ENCODE measurements at regions not wholly inside any gene's neighbourhood (a gene's known extent, or its start where the extent isn't known, plus 50 kb on each side); places are given as distances from the start of the nearest gene placed in this dataset.

- Histone ChIP-seq H3K36me3 (ENCODE audit: insufficient read depth, low read length) (no peaks in the 10 kb centered on the region), H3K27me3 (ENCODE audit: insufficient read depth, low read length) (no peaks in the 10 kb centered on the region), H3K9me2 (ENCODE audit: low read depth, low read length) (no peaks in the 10 kb centered on the region), H3K4me1 (ENCODE audit: insufficient read depth, low read length, severe bottlenecking) (peaks cover 20% of the 10 kb centered on the region), H3K4me3 (ENCODE audit: low read depth, low read length, poor library complexity, severe bottlenecking) (no peak overlapping the region), H3K4me2 (ENCODE audit: low read length) (no peak overlapping the region), H4K20me1 (ENCODE audit: insufficient read depth, low read length) (no peaks in the 10 kb centered on the region), H3K27ac (ENCODE audit: low read depth, low read length, poor library complexity, severe bottlenecking) (no peak overlapping the region), H3K79me2 (ENCODE audit: insufficient read depth, low read length) (no peaks in the 10 kb centered on the region), H3K9ac (ENCODE audit: low read length) (no peak overlapping the region), H2AFZ (ENCODE audit: low read length) (no peak overlapping the region), H3F3A (ENCODE audit: insufficient read depth, low read length) (no peaks in the 10 kb centered on the region), H3K9me3 (ENCODE audit: low read length) (no peaks in the 10 kb centered on the region)
- TF ChIP-seq EZH2 (IDR thresholded peaks at IDR 0.05; ENCODE audit: borderline replicate concordance, low read length) (no peak), CTCF (IDR thresholded peaks at IDR 0.05; ENCODE audit: low read length) (no peak)
Measured at GRCh38 chr18:33946336-33946735, 278.4 kb downstream of the NOL4 start.

- Histone ChIP-seq H3K27ac (ENCODE audit: low read depth, low read length, poor library complexity, severe bottlenecking) (no peak overlapping the region), H3K4me3 (ENCODE audit: low read depth, low read length, poor library complexity, severe bottlenecking) (no peak overlapping the region), H3K9ac (ENCODE audit: low read length) (no peak overlapping the region), H3K4me2 (ENCODE audit: low read length) (no peak overlapping the region), H3K36me3 (ENCODE audit: insufficient read depth, low read length) (no peaks in the 10 kb centered on the region), H3K9me2 (ENCODE audit: low read depth, low read length) (no peaks in the 10 kb centered on the region), H4K20me1 (ENCODE audit: insufficient read depth, low read length) (no peaks in the 10 kb centered on the region), H3K27me3 (ENCODE audit: insufficient read depth, low read length) (no peaks in the 10 kb centered on the region), H2AFZ (ENCODE audit: low read length) (no peak overlapping the region), H3K9me3 (ENCODE audit: low read length) (no peaks in the 10 kb centered on the region), H3F3A (ENCODE audit: insufficient read depth, low read length) (no peaks in the 10 kb centered on the region), H3K79me2 (ENCODE audit: insufficient read depth, low read length) (no peaks in the 10 kb centered on the region), H3K4me1 (ENCODE audit: insufficient read depth, low read length, severe bottlenecking) (peaks cover 20% of the 10 kb centered on the region)
- TF ChIP-seq CTCF (IDR thresholded peaks at IDR 0.05; ENCODE audit: low read length) (no peak), EZH2 (IDR thresholded peaks at IDR 0.05; ENCODE audit: borderline replicate concordance, low read length) (no peak)
Measured at GRCh38 chr18:33944493-33944892, 280.2 kb downstream of the NOL4 start.

- Histone ChIP-seq H3K9me3 (ENCODE audit: low read length) (no peaks in the 10 kb centered on the region), H3K27ac (ENCODE audit: low read depth, low read length, poor library complexity, severe bottlenecking) (peak overlapping the region; percentile 42), H3K9me2 (ENCODE audit: low read depth, low read length) (no peaks in the 10 kb centered on the region), H3K36me3 (ENCODE audit: insufficient read depth, low read length) (no peaks in the 10 kb centered on the region), H3K4me3 (ENCODE audit: low read depth, low read length, poor library complexity, severe bottlenecking) (no peak overlapping the region), H4K20me1 (ENCODE audit: insufficient read depth, low read length) (no peaks in the 10 kb centered on the region), H3K27me3 (ENCODE audit: insufficient read depth, low read length) (no peaks in the 10 kb centered on the region), H2AFZ (ENCODE audit: low read length) (no peak overlapping the region; the same call in 1 of the 2 replicates), H3F3A (ENCODE audit: insufficient read depth, low read length) (no peaks in the 10 kb centered on the region), H3K9ac (ENCODE audit: low read length) (no peak overlapping the region), H3K79me2 (ENCODE audit: insufficient read depth, low read length) (no peaks in the 10 kb centered on the region), H3K4me1 (ENCODE audit: insufficient read depth, low read length, severe bottlenecking) (peaks cover 28% of the 10 kb centered on the region), H3K4me2 (ENCODE audit: low read length) (no peak overlapping the region)
- TF ChIP-seq EZH2 (IDR thresholded peaks at IDR 0.05; ENCODE audit: borderline replicate concordance, low read length) (no peak), CTCF (IDR thresholded peaks at IDR 0.05; ENCODE audit: low read length) (no peak)
Measured at GRCh38 chr18:33937270-33937816, 287.4 kb downstream of the NOL4 start.

Data from OCI-LY1 (cell line).